GM23248 (cell line): ENCODE measurements at regions not wholly inside any gene's neighbourhood (a gene's known extent, or its start where the extent isn't known, plus 50 kb on each side); places are given as distances from the start of the nearest gene placed in this dataset.

Source experiments
- EZH2 ChIP-seq: fragments of 200-600 bp; sonication (generic); IDR thresholded peaks from 2 replicates; pipeline ENCODE4 v1.6.1; 2018; ENCODE audit warnings: antibody characterized with exemption, mild to moderate bottlenecking; ENCODE audit not compliant: insufficient read depth, poor library complexity, severe bottlenecking
- EZH2phosphoT487 ChIP-seq: fragments of 200-600 bp; sonication (generic); IDR thresholded peaks from 2 replicates; pipeline ENCODE4 v1.6.1; 2018; ENCODE audit warnings: antibody characterized with exemption, moderate library complexity, mild to moderate bottlenecking, low read depth; ENCODE audit not compliant: insufficient read depth

- TF ChIP-seq EZH2phosphoT487 (no peak), EZH2 (no peak)
Measured at GRCh38 chr12:91772411-91772810, 373.2 kb downstream of the BTG1 start.
